ENCODE measurements at regions not wholly inside any gene's neighbourhood (a gene's known extent, or its start where the extent isn't known, plus 50 kb on each side); places are given as distances from the start of the nearest gene placed in this dataset.

GRCh38 chr9:14987858-14988257 lies 77.6 kb upstream of the FREM1 start:
- TF ChIP-seq CTCF (IDR thresholded peaks at IDR 0.05 in 4 of 5, conservative IDR thresholded peaks at IDR 0.05 in 1 of 5) (no peak), POLR2A (IDR thresholded peaks at IDR 0.05) (no peak)
